Natural killer cell treated with Interleukin-12 subunit alpha and Interleukin-12 subunit beta and Interleukin-15 and Interleukin-18, amount 100 ng/mL, for 72 hours (primary cell): ENCODE measurements at regions not wholly inside any gene's neighbourhood (a gene's known extent, or its start where the extent isn't known, plus 50 kb on each side); places are given as distances from the start of the nearest gene placed in this dataset.
"Not testable (repeated sequence)": the region's sequence is repeated elsewhere in the genome, so short reads cannot be mapped to it uniquely, and the experiment has no call there.

Experiments used
- ATAC-seq, 2 donors: fragments of 150-1000 bp; cut with Tn5 transposase in 1 of 2; sonication (Bioruptor Pico), chemical (Tn5 transposase) in 1 of 2; 2 replicates each; pipeline ENCODE4 v1.10.0; 2021
- DNase-seq: peaks from one replicate; pipeline ENCODE4 v3.0.0; 2022; ENCODE audit warnings: low spot score
- H3K27ac Mint-ChIP-seq, 2 donors: 1 replicate in 1 of 2; 2 replicates in 1 of 2; pipeline ENCODE4 v1.8.0; 2022; ENCODE audit warnings: mixed read lengths in 2 of 2, mild to moderate bottlenecking in 1 of 2, moderate library complexity in 1 of 2
- H3K27me3 Mint-ChIP-seq, 2 donors: 1 replicate in 1 of 2; 2 replicates in 1 of 2; pipeline ENCODE4 v1.8.0; 2022; ENCODE audit warnings: mixed read lengths in 2 of 2
- H3K36me3 Mint-ChIP-seq: one replicate; pipeline ENCODE4 v1.8.0; 2022; ENCODE audit warnings: mixed read lengths
- H3K4me1 Mint-ChIP-seq, 2 donors: 1 replicate in 1 of 2; 2 replicates in 1 of 2; pipeline ENCODE4 v1.8.0; 2022; ENCODE audit warnings: low read depth in 2 of 2, mixed read lengths in 2 of 2, mild to moderate bottlenecking in 1 of 2
- H3K4me3 Mint-ChIP-seq: one replicate; pipeline ENCODE4 v1.8.0; 2022; ENCODE audit warnings: mixed read lengths
- H3K9me3 Mint-ChIP-seq: 2 replicates; pipeline ENCODE4 v1.8.0; 2022; ENCODE audit warnings: mixed read lengths

GRCh38 chr11:25579554-25579953, 752.4 kb upstream of the ANO3 start:
- H3K27me3 Mint-ChIP-seq, H3K4me1 Mint-ChIP-seq, H3K4me3 Mint-ChIP-seq, DNase-seq, H3K27ac Mint-ChIP-seq, H3K36me3 Mint-ChIP-seq, ATAC-seq: not testable (repeated sequence)
- H3K9me3 Mint-ChIP-seq, result peaks cover 19% of the 10 kb centered on the region

GRCh38 chr11:25583596-25583995, 748.3 kb upstream of the ANO3 start:
- no peaks in the 10 kb centered on the region for H3K4me1 Mint-ChIP-seq
- no peaks in the 10 kb centered on the region for H3K27me3 Mint-ChIP-seq
- H3K36me3 Mint-ChIP-seq, result no peaks in the 10 kb centered on the region
- H3K27ac Mint-ChIP-seq, result no peak overlapping the region
- ATAC-seq (no peak), DNase-seq (no peak)
- peaks cover 24% of the 10 kb centered on the region for H3K9me3 Mint-ChIP-seq
- no peak overlapping the region for H3K4me3 Mint-ChIP-seq

GRCh38 chr11:25587496-25587895, 744.4 kb upstream of the ANO3 start:
- DNase-seq (no peak), ATAC-seq (no peak)
- Mint-ChIP-seq H3K9me3 (peaks cover 28% of the 10 kb centered on the region), H3K4me3 (no peak overlapping the region), H3K4me1 (no peaks in the 10 kb centered on the region), H3K27ac (no peak overlapping the region), H3K36me3 (no peaks in the 10 kb centered on the region), H3K27me3 (no peaks in the 10 kb centered on the region)

GRCh38 chr11:25593221-25593620, 738.7 kb upstream of the ANO3 start:
- Mint-ChIP-seq H3K4me1 (no peaks in the 10 kb centered on the region), H3K27ac (no peak overlapping the region), H3K9me3 (peaks cover 19% of the 10 kb centered on the region), H3K36me3 (no peaks in the 10 kb centered on the region), H3K4me3 (no peak overlapping the region), H3K27me3 (no peaks in the 10 kb centered on the region)
- ATAC-seq (no peak), DNase-seq (no peak)

- H3K4me1 Mint-ChIP-seq, result no peaks in the 10 kb centered on the region
- no peaks in the 10 kb centered on the region for H3K27me3 Mint-ChIP-seq
- H3K9me3 Mint-ChIP-seq, result peaks cover 9% of the 10 kb centered on the region
- H3K4me3 Mint-ChIP-seq, result no peak overlapping the region
- DNase-seq (no peak), ATAC-seq (no peak)
- H3K27ac Mint-ChIP-seq, result no peak overlapping the region
- H3K36me3 Mint-ChIP-seq, result no peaks in the 10 kb centered on the region
Observed at GRCh38 chr11:25596701-25597100, 735.2 kb upstream of the ANO3 start.

GRCh38 chr11:25597696-25598095, 734.2 kb upstream of the ANO3 start:
- Mint-ChIP-seq H3K4me1 (no peaks in the 10 kb centered on the region), H3K36me3 (no peaks in the 10 kb centered on the region), H3K9me3 (peaks cover 6% of the 10 kb centered on the region), H3K27me3 (no peaks in the 10 kb centered on the region), H3K27ac (no peak overlapping the region), H3K4me3 (no peak overlapping the region)
- ATAC-seq (no peak), DNase-seq (no peak)

GRCh38 chr11:25602149-25602548, 729.8 kb upstream of the ANO3 start:
- H3K4me1 Mint-ChIP-seq, result no peaks in the 10 kb centered on the region
- ATAC-seq (no peak), DNase-seq (no peak)
- no peaks in the 10 kb centered on the region for H3K27me3 Mint-ChIP-seq
- no peak overlapping the region for H3K4me3 Mint-ChIP-seq
- peaks cover 7% of the 10 kb centered on the region for H3K9me3 Mint-ChIP-seq
- no peak overlapping the region for H3K27ac Mint-ChIP-seq
- H3K36me3 Mint-ChIP-seq, result no peaks in the 10 kb centered on the region

GRCh38 chr11:25602959-25603358, 729.0 kb upstream of the ANO3 start:
- DNase-seq (no peak), ATAC-seq (no peak)
- Mint-ChIP-seq H3K36me3 (peaks cover 3% of the 10 kb centered on the region), H3K27ac (no peak overlapping the region), H3K9me3 (peaks cover 15% of the 10 kb centered on the region), H3K4me3 (no peak overlapping the region), H3K4me1 (no peaks in the 10 kb centered on the region), H3K27me3 (no peaks in the 10 kb centered on the region)

- Mint-ChIP-seq H3K27me3 (no peaks in the 10 kb centered on the region), H3K4me1 (peaks cover 0 to 2% of the 10 kb centered on the region in 2 donors), H3K36me3 (peaks cover 8% of the 10 kb centered on the region), H3K4me3 (no peak overlapping the region), H3K27ac (no peak overlapping the region), H3K9me3 (peaks cover 24% of the 10 kb centered on the region)
- no peak for ATAC-seq
- no peak for DNase-seq
Observed at GRCh38 chr11:25612806-25613205, 719.1 kb upstream of the ANO3 start.

- peaks cover 18% of the 10 kb centered on the region for H3K9me3 Mint-ChIP-seq
- no peaks in the 10 kb centered on the region for H3K27me3 Mint-ChIP-seq
- H3K4me3 Mint-ChIP-seq, result no peak overlapping the region
- DNase-seq, result no peak
- peaks cover 5% of the 10 kb centered on the region for H3K36me3 Mint-ChIP-seq
- peaks cover 0 to 2% of the 10 kb centered on the region in 2 donors for H3K4me1 Mint-ChIP-seq
- no peak for ATAC-seq
- no peak overlapping the region for H3K27ac Mint-ChIP-seq
Observed at GRCh38 chr11:25613451-25613850, 718.5 kb upstream of the ANO3 start.

- Mint-ChIP-seq H3K4me1 (peaks cover 0 to 2% of the 10 kb centered on the region in 2 donors), H3K36me3 (peaks cover 5% of the 10 kb centered on the region), H3K27ac (no peak overlapping the region), H3K27me3 (no peaks in the 10 kb centered on the region), H3K9me3 (peaks cover 16% of the 10 kb centered on the region), H3K4me3 (no peak overlapping the region)
- DNase-seq (no peak), ATAC-seq (no peak)
Observed at GRCh38 chr11:25613865-25614264, 718.1 kb upstream of the ANO3 start.

- ATAC-seq, result no peak
- Mint-ChIP-seq H3K4me1 (peaks cover 0 to 2% of the 10 kb centered on the region in 2 donors), H3K27me3 (no peaks in the 10 kb centered on the region), H3K9me3 (peaks cover 16% of the 10 kb centered on the region), H3K36me3 (peaks cover 5% of the 10 kb centered on the region), H3K27ac (no peak overlapping the region), H3K4me3 (no peak overlapping the region)
- DNase-seq, result no peak
Observed at GRCh38 chr11:25615069-25615468, 716.9 kb upstream of the ANO3 start.

- H3K27me3 Mint-ChIP-seq, result no peaks in the 10 kb centered on the region
- no peak for ATAC-seq
- no peak overlapping the region for H3K4me3 Mint-ChIP-seq
- no peak overlapping the region for H3K27ac Mint-ChIP-seq
- DNase-seq, result no peak
- H3K9me3 Mint-ChIP-seq, result peaks cover 14% of the 10 kb centered on the region
- peaks cover 0 to 2% of the 10 kb centered on the region in 2 donors for H3K4me1 Mint-ChIP-seq
- peaks cover 5% of the 10 kb centered on the region for H3K36me3 Mint-ChIP-seq
Observed at GRCh38 chr11:25615841-25616240, 716.1 kb upstream of the ANO3 start.

- DNase-seq, result no peak
- Mint-ChIP-seq H3K27ac (no peak overlapping the region), H3K4me1 (no peaks in the 10 kb centered on the region), H3K27me3 (no peaks in the 10 kb centered on the region), H3K9me3 (peaks cover 20% of the 10 kb centered on the region), H3K4me3 (no peak overlapping the region), H3K36me3 (peaks cover 5% of the 10 kb centered on the region)
- no peak for ATAC-seq
Observed at GRCh38 chr11:25625094-25625493, 706.8 kb upstream of the ANO3 start.

GRCh38 chr11:25628030-25628429, 703.9 kb upstream of the ANO3 start:
- H3K4me3 Mint-ChIP-seq, result no peak overlapping the region
- no peaks in the 10 kb centered on the region for H3K27me3 Mint-ChIP-seq
- no peaks in the 10 kb centered on the region for H3K4me1 Mint-ChIP-seq
- DNase-seq (no peak), ATAC-seq (no peak)
- peaks cover 22% of the 10 kb centered on the region for H3K9me3 Mint-ChIP-seq
- H3K27ac Mint-ChIP-seq, result no peak overlapping the region
- H3K36me3 Mint-ChIP-seq, result peaks cover 5% of the 10 kb centered on the region
